ENCODE measurements at regions not wholly inside any gene's neighbourhood (a gene's known extent, or its start where the extent isn't known, plus 50 kb on each side); places are given as distances from the start of the nearest gene placed in this dataset.

DNA sequence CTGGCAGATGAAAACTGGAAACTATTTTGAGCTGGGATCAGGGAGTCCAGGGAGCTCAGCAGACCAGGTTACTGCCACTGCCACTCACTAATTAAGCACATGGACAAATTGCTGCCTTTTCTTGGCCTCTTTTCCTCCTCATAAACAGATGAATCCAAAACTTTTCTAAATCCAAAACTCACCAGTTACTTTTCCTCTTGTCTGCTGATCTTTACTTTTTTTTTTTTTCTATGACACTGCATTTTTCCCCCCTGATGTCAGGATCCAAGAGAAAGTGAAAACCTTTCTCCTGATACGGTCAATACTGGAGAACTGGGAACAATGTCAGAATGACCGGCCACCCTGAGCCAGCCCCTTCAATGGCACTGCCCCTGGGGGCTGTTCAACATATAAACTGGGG, 405.8 kb downstream of the DUSP10 start:
- Histone ChIP-seq H3K4me3 (replicated peaks; ENCODE audit: insufficient read depth, low read length) (no peak overlapping the region), H3K27ac (replicated peaks) (no peak overlapping the region), H3K27me3 (ENCODE audit: insufficient read depth, poor library complexity, severe bottlenecking) (peaks cover 5% of the 10 kb centered on the region)
- TF ChIP-seq SPI1 (IDR thresholded peaks at IDR 0.05; ENCODE audit: borderline replicate concordance, low read depth) (no peak), CTCF (IDR thresholded peaks at IDR 0.05; ENCODE audit: insufficient read depth, low read length) (no peak), GABPA (IDR thresholded peaks at IDR 0.05; ENCODE audit: low read depth) (no peak), POLR2AphosphoS5 (IDR thresholded peaks at IDR 0.05; ENCODE audit: low read depth) (no peak)
- TF ChIP-seq, protein P1, sequence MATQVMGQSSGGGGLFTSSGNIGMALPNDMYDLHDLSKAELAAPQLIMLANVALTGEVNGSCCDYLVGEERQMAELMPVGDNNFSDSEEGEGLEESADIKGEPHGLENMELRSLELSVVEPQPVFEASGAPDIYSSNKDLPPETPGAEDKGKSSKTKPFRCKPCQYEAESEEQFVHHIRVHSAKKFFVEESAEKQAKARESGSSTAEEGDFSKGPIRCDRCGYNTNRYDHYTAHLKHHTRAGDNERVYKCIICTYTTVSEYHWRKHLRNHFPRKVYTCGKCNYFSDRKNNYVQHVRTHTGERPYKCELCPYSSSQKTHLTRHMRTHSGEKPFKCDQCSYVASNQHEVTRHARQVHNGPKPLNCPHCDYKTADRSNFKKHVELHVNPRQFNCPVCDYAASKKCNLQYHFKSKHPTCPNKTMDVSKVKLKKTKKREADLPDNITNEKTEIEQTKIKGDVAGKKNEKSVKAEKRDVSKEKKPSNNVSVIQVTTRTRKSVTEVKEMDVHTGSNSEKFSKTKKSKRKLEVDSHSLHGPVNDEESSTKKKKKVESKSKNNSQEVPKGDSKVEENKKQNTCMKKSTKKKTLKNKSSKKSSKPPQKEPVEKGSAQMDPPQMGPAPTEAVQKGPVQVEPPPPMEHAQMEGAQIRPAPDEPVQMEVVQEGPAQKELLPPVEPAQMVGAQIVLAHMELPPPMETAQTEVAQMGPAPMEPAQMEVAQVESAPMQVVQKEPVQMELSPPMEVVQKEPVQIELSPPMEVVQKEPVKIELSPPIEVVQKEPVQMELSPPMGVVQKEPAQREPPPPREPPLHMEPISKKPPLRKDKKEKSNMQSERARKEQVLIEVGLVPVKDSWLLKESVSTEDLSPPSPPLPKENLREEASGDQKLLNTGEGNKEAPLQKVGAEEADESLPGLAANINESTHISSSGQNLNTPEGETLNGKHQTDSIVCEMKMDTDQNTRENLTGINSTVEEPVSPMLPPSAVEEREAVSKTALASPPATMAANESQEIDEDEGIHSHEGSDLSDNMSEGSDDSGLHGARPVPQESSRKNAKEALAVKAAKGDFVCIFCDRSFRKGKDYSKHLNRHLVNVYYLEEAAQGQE (IDR thresholded peaks at IDR 0.05; ENCODE audit: insufficient replicate concordance, low read depth), result no peak
- DNase-seq (ENCODE audit: low read depth in 1 of 2, low spot score in 1 of 2), result no peak

DNA sequence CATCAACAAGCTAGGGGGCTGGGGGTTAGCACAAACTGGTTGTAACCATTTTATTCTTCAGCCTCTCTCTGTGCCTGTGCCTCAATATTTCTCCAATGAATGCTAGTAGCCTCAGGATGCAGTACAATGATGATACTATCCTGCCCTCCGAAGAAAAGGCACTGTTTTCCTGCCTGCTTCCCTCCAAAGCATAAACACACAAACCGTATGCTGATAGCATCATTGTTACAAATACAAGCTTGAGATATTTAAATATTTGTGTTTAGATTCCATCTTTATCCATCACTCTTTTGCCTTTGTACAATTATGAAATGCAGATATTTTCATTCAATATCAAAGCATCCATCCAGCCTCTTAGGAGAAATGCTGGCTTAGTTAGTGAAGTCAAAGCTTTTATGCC, 404.8 kb downstream of the DUSP10 start:
- DNase-seq (ENCODE audit: low read depth in 1 of 2, low spot score in 1 of 2), result no peak
- peaks cover 5% of the 10 kb centered on the region for H3K27me3 ChIP-seq (ENCODE audit: insufficient read depth, poor library complexity, severe bottlenecking)
- TF ChIP-seq CTCF (IDR thresholded peaks at IDR 0.05; ENCODE audit: insufficient read depth, low read length) (no peak), SPI1 (IDR thresholded peaks at IDR 0.05; ENCODE audit: borderline replicate concordance, low read depth) (no peak), POLR2AphosphoS5 (IDR thresholded peaks at IDR 0.05; ENCODE audit: low read depth) (no peak), GABPA (IDR thresholded peaks at IDR 0.05; ENCODE audit: low read depth) (no peak)
- TF ChIP-seq, protein P1 (IDR thresholded peaks at IDR 0.05; ENCODE audit: insufficient replicate concordance, low read depth), result no peak
- H3K4me3 ChIP-seq (replicated peaks; ENCODE audit: insufficient read depth, low read length), result no peak overlapping the region
- H3K27ac ChIP-seq (replicated peaks), result no peak overlapping the region

- TF ChIP-seq GABPA (IDR thresholded peaks at IDR 0.05; ENCODE audit: low read depth) (no peak), SPI1 (IDR thresholded peaks at IDR 0.05; ENCODE audit: borderline replicate concordance, low read depth) (no peak), CTCF (IDR thresholded peaks at IDR 0.05; ENCODE audit: insufficient read depth, low read length) (no peak), POLR2AphosphoS5 (IDR thresholded peaks at IDR 0.05; ENCODE audit: low read depth) (no peak)
- TF ChIP-seq, protein P1 (IDR thresholded peaks at IDR 0.05; ENCODE audit: insufficient replicate concordance, low read depth), result no peak
- Histone ChIP-seq H3K27ac (replicated peaks) (no peak overlapping the region), H3K27me3 (ENCODE audit: insufficient read depth, poor library complexity, severe bottlenecking) (peaks cover 2% of the 10 kb centered on the region), H3K4me3 (replicated peaks; ENCODE audit: insufficient read depth, low read length) (no peak overlapping the region)
- DNase-seq (ENCODE audit: low read depth in 1 of 2, low spot score in 1 of 2), result no peak
Measured at GRCh38 chr1:221343136-221343535, 398.8 kb downstream of the DUSP10 start.
